ENCODE measurements at regions not wholly inside any gene's neighbourhood (a gene's known extent, or its start where the extent isn't known, plus 50 kb on each side); places are given as distances from the start of the nearest gene placed in this dataset.

DNA sequence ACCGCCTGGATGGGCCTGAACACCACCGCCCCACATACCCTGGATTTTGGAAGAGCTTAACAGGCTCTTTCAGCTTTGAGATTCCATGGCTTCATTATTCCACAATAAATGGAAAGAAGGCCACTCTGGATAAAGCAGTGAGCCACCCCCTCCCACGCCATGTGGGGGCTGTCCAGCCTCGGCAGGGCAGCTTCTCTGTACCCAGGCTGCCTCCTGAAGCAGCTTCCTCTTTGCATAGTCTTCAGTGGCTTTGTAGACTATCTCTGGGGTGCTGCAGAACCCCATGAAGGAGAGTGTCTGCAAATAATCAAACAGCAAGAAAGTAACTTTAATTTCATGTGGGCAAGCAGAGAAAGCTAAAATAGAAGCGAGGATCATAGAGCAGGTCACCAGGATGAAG, 96.6 kb upstream of the NXT1 start:
- no peaks in the 10 kb centered on the region for H3K36me3 ChIP-seq (ENCODE audit: insufficient read depth)
- WGBS: 83% methylated on average over 5 of the region's 5 CpGs
- no peaks in the 10 kb centered on the region for H3K4me1 ChIP-seq (ENCODE audit: insufficient read depth)
- H3K4me3 ChIP-seq (ENCODE audit: low read depth, low read length): no peak overlapping the region
- no peak overlapping the region for H3K27ac ChIP-seq (ENCODE audit: low read depth)
- DNase-seq (ENCODE audit: extremely low spot score): no peak

GRCh38 chr20:23253524-23253923, 97.1 kb upstream of the NXT1 start:
- 85% methylated on average over 3 of the region's 3 CpGs for WGBS

GRCh38 chr20:23251779-23252178, 98.8 kb upstream of the NXT1 start:
- DNase-seq (ENCODE audit: extremely low spot score): no peak
- no peaks in the 10 kb centered on the region for H3K36me3 ChIP-seq (ENCODE audit: insufficient read depth)
- H3K4me3 ChIP-seq (ENCODE audit: low read depth, low read length): no peak overlapping the region
- no peaks in the 10 kb centered on the region for H3K4me1 ChIP-seq (ENCODE audit: insufficient read depth)
- WGBS: 91% methylated on average over 6 of the region's 6 CpGs
- H3K27ac ChIP-seq (ENCODE audit: low read depth): no peak overlapping the region

More at GRCh38 chr20:23253524-23253923, 97.1 kb upstream of the NXT1 start:
- no peak overlapping the region for H3K27ac ChIP-seq (ENCODE audit: low read depth)
- no peak for DNase-seq (ENCODE audit: extremely low spot score)
- no peak overlapping the region for H3K4me3 ChIP-seq (ENCODE audit: low read depth, low read length)
- H3K36me3 ChIP-seq (ENCODE audit: insufficient read depth): no peaks in the 10 kb centered on the region
- no peaks in the 10 kb centered on the region for H3K4me1 ChIP-seq (ENCODE audit: insufficient read depth)

DNA sequence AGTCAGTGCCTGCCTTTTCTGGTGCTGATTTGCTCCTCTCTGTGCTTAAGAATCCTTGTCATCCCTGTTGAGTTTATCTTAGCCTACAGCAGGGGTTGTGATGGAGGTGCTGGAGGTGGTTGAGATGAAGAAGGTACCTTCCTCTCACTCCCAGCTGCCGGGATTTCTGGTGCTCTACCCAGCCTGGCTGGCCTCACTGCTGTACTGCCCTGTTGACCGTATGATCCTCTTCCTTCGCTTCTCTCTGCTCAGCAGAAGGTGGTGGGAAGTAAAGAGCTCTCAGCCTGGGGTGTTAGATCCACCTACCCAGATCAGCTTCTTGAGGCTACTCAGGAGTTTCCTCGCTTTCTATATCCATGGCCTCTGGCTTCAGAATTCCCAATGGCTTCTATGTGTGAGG, 101.0 kb upstream of the NXT1 start:
- H3K27ac ChIP-seq (ENCODE audit: low read depth): no peak overlapping the region
- H3K4me1 ChIP-seq (ENCODE audit: insufficient read depth): no peaks in the 10 kb centered on the region
- no peak for DNase-seq (ENCODE audit: extremely low spot score)
- WGBS: 83% methylated on average over 4 of the region's 4 CpGs
- H3K36me3 ChIP-seq (ENCODE audit: insufficient read depth): no peaks in the 10 kb centered on the region
- no peak overlapping the region for H3K4me3 ChIP-seq (ENCODE audit: low read depth, low read length)

- H3K27ac ChIP-seq (ENCODE audit: low read depth): no peak overlapping the region
- H3K36me3 ChIP-seq (ENCODE audit: insufficient read depth): no peaks in the 10 kb centered on the region
- no peak for DNase-seq (ENCODE audit: extremely low spot score)
- H3K4me1 ChIP-seq (ENCODE audit: insufficient read depth): no peaks in the 10 kb centered on the region
- WGBS: 29% methylated on average over 2 of the region's 2 CpGs
- H3K4me3 ChIP-seq (ENCODE audit: low read depth, low read length): no peak overlapping the region
These were observed 102.1 kb upstream of the NXT1 start for GRCh38 chr20:23248461-23248882.

DNA sequence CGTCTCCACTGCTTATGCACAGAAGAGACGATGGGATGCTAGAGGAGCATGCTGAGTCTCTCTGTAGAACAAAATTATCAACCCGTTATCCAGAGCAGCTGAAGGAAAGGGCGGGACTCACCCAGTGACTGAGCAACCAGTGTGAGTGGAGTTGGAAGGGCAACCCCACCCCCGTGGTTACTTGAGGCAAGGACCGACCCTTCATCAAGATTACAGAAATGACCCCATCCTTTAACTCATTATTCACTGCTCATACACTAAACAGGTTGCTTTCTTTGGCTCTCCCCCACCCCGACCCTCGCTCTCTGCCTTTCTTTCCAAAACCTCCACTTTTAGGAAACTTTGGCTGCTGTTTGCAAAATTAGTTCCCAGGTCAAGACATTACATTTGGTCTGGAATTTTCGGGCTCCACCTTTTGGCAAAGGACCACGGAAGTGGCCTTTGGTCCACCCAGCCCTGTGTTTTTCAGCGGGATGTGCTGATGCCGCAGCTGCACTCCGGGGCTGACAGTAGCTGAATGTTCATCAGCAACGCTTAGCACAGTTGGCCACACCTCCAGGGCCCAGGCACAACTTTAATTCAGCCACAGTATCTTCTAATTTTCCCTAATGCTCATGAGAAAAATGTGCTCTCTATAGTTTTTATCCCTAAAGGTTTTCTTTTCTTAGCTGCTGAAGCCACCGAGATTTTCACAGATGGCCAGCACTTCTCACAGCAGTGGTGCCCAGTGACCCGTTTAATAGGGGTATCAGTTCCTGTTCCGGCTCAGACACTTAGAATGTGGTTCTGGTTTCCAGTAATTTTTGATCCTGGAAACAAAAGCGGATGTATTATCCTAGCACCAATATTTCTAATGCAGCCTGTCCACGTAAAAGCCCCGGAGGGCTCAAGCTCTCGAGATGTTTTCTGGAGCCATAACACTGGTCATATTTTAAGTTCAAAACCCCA, 103.6 kb upstream of the NXT1 start:
- no peaks in the 10 kb centered on the region for H3K4me1 ChIP-seq (ENCODE audit: insufficient read depth)
- WGBS: 66% methylated on average over 21 of the region's 21 CpGs
- no peak overlapping the region for H3K4me3 ChIP-seq (ENCODE audit: low read depth, low read length)
- DNase-seq (ENCODE audit: extremely low spot score): no peak
- H3K27ac ChIP-seq (ENCODE audit: low read depth): no peak overlapping the region
- no peaks in the 10 kb centered on the region for H3K36me3 ChIP-seq (ENCODE audit: insufficient read depth)

GRCh38 chr20:23245553-23246181, 104.9 kb upstream of the NXT1 start:
- no peaks in the 10 kb centered on the region for H3K4me1 ChIP-seq (ENCODE audit: insufficient read depth)
- 54% methylated on average over 11 of the region's 11 CpGs for WGBS
- H3K4me3 ChIP-seq (ENCODE audit: low read depth, low read length): no peak overlapping the region
- no peak overlapping the region for H3K27ac ChIP-seq (ENCODE audit: low read depth)
- no peak for DNase-seq (ENCODE audit: extremely low spot score)
- no peaks in the 10 kb centered on the region for H3K36me3 ChIP-seq (ENCODE audit: insufficient read depth)

GRCh38 chr20:23244916-23245552, 105.6 kb upstream of the NXT1 start:
- no peaks in the 10 kb centered on the region for H3K4me1 ChIP-seq (ENCODE audit: insufficient read depth)
- H3K36me3 ChIP-seq (ENCODE audit: insufficient read depth): no peaks in the 10 kb centered on the region
- H3K4me3 ChIP-seq (ENCODE audit: low read depth, low read length): no peak overlapping the region
- H3K27ac ChIP-seq (ENCODE audit: low read depth): peak overlapping the region; percentile 57
- no peak for DNase-seq (ENCODE audit: extremely low spot score)
- 87% methylated on average over 13 of the region's 13 CpGs for WGBS

- H3K4me3 ChIP-seq (ENCODE audit: low read depth, low read length): no peak overlapping the region
- H3K36me3 ChIP-seq (ENCODE audit: insufficient read depth): no peaks in the 10 kb centered on the region
- H3K4me1 ChIP-seq (ENCODE audit: insufficient read depth): no peaks in the 10 kb centered on the region
- peak overlapping the region; percentile 57 for H3K27ac ChIP-seq (ENCODE audit: low read depth)
- DNase-seq (ENCODE audit: extremely low spot score): no peak
- 73% methylated on average over 27 of the region's 27 CpGs for WGBS
These were observed 106.3 kb upstream of the NXT1 start for GRCh38 chr20:23244156-23244915.

GRCh38 chr20:23243791-23244155, 106.8 kb upstream of the NXT1 start:
- DNase-seq (ENCODE audit: extremely low spot score): no peak
- Histone ChIP-seq H3K4me1 (ENCODE audit: insufficient read depth) (no peaks in the 10 kb centered on the region), H3K27ac (ENCODE audit: low read depth) (no peak overlapping the region), H3K4me3 (ENCODE audit: low read depth, low read length) (no peak overlapping the region), H3K36me3 (ENCODE audit: insufficient read depth) (no peaks in the 10 kb centered on the region)
- WGBS: 77% methylated on average over 4 of the region's 4 CpGs

- H3K27ac ChIP-seq (ENCODE audit: low read depth): no peak overlapping the region
- no peaks in the 10 kb centered on the region for H3K36me3 ChIP-seq (ENCODE audit: insufficient read depth)
- 69% methylated on average over 5 of the region's 5 CpGs for WGBS
- no peaks in the 10 kb centered on the region for H3K4me1 ChIP-seq (ENCODE audit: insufficient read depth)
- H3K4me3 ChIP-seq (ENCODE audit: low read depth, low read length): no peak overlapping the region
- no peak for DNase-seq (ENCODE audit: extremely low spot score)
These were observed 107.9 kb upstream of the NXT1 start for GRCh38 chr20:23242556-23243180.

- no peak for DNase-seq (ENCODE audit: extremely low spot score)
- Histone ChIP-seq H3K4me3 (ENCODE audit: low read depth, low read length) (no peak overlapping the region), H3K4me1 (ENCODE audit: insufficient read depth) (no peaks in the 10 kb centered on the region), H3K27ac (ENCODE audit: low read depth) (no peak overlapping the region), H3K36me3 (ENCODE audit: insufficient read depth) (no peaks in the 10 kb centered on the region)
- WGBS: 70% methylated on average over 2 of the region's 2 CpGs
These were observed 108.5 kb upstream of the NXT1 start for GRCh38 chr20:23242104-23242503.

- H3K4me1 ChIP-seq (ENCODE audit: insufficient read depth): no peaks in the 10 kb centered on the region
- no peak overlapping the region for H3K4me3 ChIP-seq (ENCODE audit: low read depth, low read length)
- WGBS: 83% methylated on average over 3 of the region's 3 CpGs
- H3K36me3 ChIP-seq (ENCODE audit: insufficient read depth): no peaks in the 10 kb centered on the region
- DNase-seq (ENCODE audit: extremely low spot score): no peak
- no peak overlapping the region for H3K27ac ChIP-seq (ENCODE audit: low read depth)
These were observed 109.2 kb upstream of the NXT1 start for GRCh38 chr20:23241416-23241815.

Data from urinary bladder (tissue), 3 donors.